OCI-LY7 (cell line): ENCODE measurements at regions not wholly inside any gene's neighbourhood (a gene's known extent, or its start where the extent isn't known, plus 50 kb on each side); places are given as distances from the start of the nearest gene placed in this dataset.

ENCODE experiments used
- BruUV-seq: library from RNA; stranded (reverse); fragments of 400-500 nt; replicated peaks from 2 replicates; lab custom pipeline; 2021; lab: Mats Ljungman, UMichigan
- CTCF ChIA-PET: fragments of 300-600 bp; sonication (Branson Sonifier 250); formaldehyde crosslinking; loops from one replicate; lab custom pipeline; 2022; ENCODE audit warnings: antibody characterized with exemption; ENCODE audit not compliant: unreplicated experiment; lab: Charles Lee
- POLR2A ChIA-PET: fragments of 300-600 bp; sonication (Branson Sonifier 250); formaldehyde crosslinking; loops from one replicate; lab custom pipeline; 2022; ENCODE audit warnings: antibody characterized with exemption; lab: Charles Lee
- DNase-seq: peaks from one replicate; pipeline ENCODE4 v3.0.0-alpha.2; 2015; ENCODE audit warnings: low spot score
- H2AFZ ChIP-seq: fragments of 200-600 bp; sonication (generic), shearing (Covaris generic); 2 replicates; pipeline ENCODE4 v1.6.1; 2014; ENCODE audit warnings: mild to moderate bottlenecking, antibody characterized with exemption, low read length, moderate library complexity
- H3K27ac ChIP-seq: fragments of 200-600 bp; sonication (generic); 2 replicates; pipeline ENCODE4 v1.5.1; 2014; ENCODE audit warnings: mixed run types, low read depth, mild to moderate bottlenecking, moderate library complexity, low read length, inconsistent platforms; ENCODE audit not compliant: poor library complexity, severe bottlenecking
- H3K36me3 ChIP-seq: fragments of 200-600 bp; sonication (generic); 2 replicates; pipeline ENCODE4 v1.6.1; 2014; ENCODE audit warnings: mild to moderate bottlenecking, antibody characterized with exemption, low read length, moderate library complexity, mixed read lengths; ENCODE audit not compliant: insufficient read depth
- H3K4me1 ChIP-seq: fragments of 200-600 bp; sonication (generic); 2 replicates; pipeline ENCODE4 v1.5.1; 2014; ENCODE audit warnings: mild to moderate bottlenecking, low read length; ENCODE audit not compliant: insufficient read depth, poor library complexity, severe bottlenecking
- H3K4me2 ChIP-seq: fragments of 200-600 bp; sonication (generic); 2 replicates; pipeline ENCODE4 v1.6.1; 2014; ENCODE audit warnings: mild to moderate bottlenecking, low read length
- H3K4me3 ChIP-seq: fragments of 200-600 bp; sonication (generic); 2 replicates; pipeline ENCODE4 v1.5.1; 2014; ENCODE audit warnings: mild to moderate bottlenecking, low read depth, low read length; ENCODE audit not compliant: poor library complexity, severe bottlenecking
- H3K79me2 ChIP-seq: fragments of 200-600 bp; sonication (generic); 2 replicates; pipeline ENCODE4 v1.6.1; 2016; ENCODE audit warnings: low read depth, mild to moderate bottlenecking, low read length, moderate library complexity, mixed read lengths; ENCODE audit not compliant: insufficient read depth
- H3K9me2 ChIP-seq: fragments of 200-600 bp; sonication (generic); 2 replicates; pipeline ENCODE4 v1.6.1; 2016; ENCODE audit warnings: mild to moderate bottlenecking, low read length, mixed read lengths; ENCODE audit not compliant: insufficient read depth
- H3K9me3 ChIP-seq: fragments of 200-600 bp; sonication (generic); 2 replicates; pipeline ENCODE4 v1.6.1; 2014; ENCODE audit warnings: mild to moderate bottlenecking, mixed run types, low read length, mixed read lengths
- H4K20me1 ChIP-seq: fragments of 200-600 bp; sonication (generic); 2 replicates; pipeline ENCODE4 v1.6.1; 2014; ENCODE audit warnings: mild to moderate bottlenecking, antibody characterized with exemption, low read length, moderate library complexity, mixed read lengths; ENCODE audit not compliant: insufficient read depth
- EZH2phosphoT487 ChIP-seq: fragments of 200-600 bp; sonication (generic); IDR thresholded peaks from 2 replicates; pipeline ENCODE4 v1.6.1; 2018; ENCODE audit warnings: low read depth, borderline replicate concordance, mild to moderate bottlenecking, mixed run types, antibody characterized with exemption, low read length, moderate library complexity, mixed read lengths
- intact Hi-C: fragments of 100-400 bp; cut with micrococcal nuclease; formaldehyde crosslinking; loops from one replicate; pipeline ENCODE4 v1.10.0; 2022; ENCODE audit not compliant: unreplicated experiment
- TF ChIP-seq, protein P1 (sequence below): fragments of 200-600 bp; sonication (generic); conservative IDR thresholded peaks from 2 replicates; pipeline ENCODE4 v1.5.1; 2014; ENCODE audit warnings: mild to moderate bottlenecking, antibody characterized with exemption, low read length, moderate library complexity, mixed read lengths

DNA sequence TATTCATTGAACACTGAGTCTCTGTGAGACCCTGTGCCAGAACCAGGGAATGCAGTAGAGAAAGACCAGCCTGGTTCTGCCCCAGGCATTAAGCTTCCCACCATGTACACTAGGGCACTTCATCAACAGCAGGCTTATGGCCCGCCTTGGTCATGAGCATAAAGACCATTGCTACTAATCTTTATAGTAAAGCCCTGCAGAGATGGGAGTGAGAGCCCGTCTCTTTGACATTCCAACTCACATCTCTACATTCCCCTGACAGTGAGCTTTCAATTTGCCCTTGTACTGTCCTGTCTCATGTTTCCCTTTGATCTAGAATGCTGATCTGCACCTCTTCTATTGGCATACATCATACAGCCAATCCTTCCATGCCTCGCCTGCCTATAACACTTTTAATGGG lies 211.8 kb upstream of the ARL4C start:
- H3K79me2 ChIP-seq = no peaks in the 10 kb centered on the region
- no peak overlapping the region for H2AFZ ChIP-seq
- no peaks in the 10 kb centered on the region for H3K9me2 ChIP-seq
- H3K4me3 ChIP-seq = no peak overlapping the region
- no peaks in the 10 kb centered on the region for H3K9me3 ChIP-seq
- no TSS peak for BruUV-seq
- no peak overlapping the region for H3K27ac ChIP-seq
- H3K36me3 ChIP-seq = no peaks in the 10 kb centered on the region
- CTCF ChIA-PET = no interaction called here
- no peak for DNase-seq
- no peak overlapping the region for H3K4me2 ChIP-seq
- H4K20me1 ChIP-seq = no peaks in the 10 kb centered on the region
- POLR2A ChIA-PET = no interaction called here
- intact Hi-C loops = no loop called here
- TF ChIP-seq, protein P1, sequence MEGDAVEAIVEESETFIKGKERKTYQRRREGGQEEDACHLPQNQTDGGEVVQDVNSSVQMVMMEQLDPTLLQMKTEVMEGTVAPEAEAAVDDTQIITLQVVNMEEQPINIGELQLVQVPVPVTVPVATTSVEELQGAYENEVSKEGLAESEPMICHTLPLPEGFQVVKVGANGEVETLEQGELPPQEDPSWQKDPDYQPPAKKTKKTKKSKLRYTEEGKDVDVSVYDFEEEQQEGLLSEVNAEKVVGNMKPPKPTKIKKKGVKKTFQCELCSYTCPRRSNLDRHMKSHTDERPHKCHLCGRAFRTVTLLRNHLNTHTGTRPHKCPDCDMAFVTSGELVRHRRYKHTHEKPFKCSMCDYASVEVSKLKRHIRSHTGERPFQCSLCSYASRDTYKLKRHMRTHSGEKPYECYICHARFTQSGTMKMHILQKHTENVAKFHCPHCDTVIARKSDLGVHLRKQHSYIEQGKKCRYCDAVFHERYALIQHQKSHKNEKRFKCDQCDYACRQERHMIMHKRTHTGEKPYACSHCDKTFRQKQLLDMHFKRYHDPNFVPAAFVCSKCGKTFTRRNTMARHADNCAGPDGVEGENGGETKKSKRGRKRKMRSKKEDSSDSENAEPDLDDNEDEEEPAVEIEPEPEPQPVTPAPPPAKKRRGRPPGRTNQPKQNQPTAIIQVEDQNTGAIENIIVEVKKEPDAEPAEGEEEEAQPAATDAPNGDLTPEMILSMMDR = no peak
- TF ChIP-seq EZH2phosphoT487 = no peak
- no peaks in the 10 kb centered on the region for H3K4me1 ChIP-seq

DNA sequence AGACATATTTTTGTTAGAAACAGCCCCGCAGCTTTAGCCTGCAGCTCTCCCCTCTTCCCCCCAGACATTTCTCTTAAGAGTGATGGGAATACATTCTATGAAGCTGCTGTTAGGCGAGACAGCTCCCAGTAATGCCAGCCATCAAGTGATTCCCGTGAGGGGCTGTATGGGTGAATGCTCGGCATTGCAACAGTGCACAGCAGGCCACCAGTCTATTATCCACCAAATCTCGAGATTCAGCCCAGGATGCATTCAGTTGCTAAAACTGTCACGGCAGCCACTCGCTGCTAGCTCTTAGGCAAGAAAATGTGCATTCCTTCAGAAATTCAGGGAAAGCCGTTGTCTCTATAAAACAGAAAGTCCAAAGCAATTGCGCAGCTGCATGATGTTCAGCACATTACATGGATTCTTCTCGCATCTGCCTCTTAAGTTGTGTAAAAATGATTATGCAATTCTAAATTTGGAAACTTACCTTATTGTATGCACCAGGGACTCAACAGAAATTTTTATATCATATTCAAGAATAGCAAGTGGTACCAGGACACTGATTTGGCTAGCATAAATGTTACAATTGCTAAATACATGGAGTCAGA lies 211.3 kb upstream of the ARL4C start:
- Histone ChIP-seq H3K9me3 (no peaks in the 10 kb centered on the region), H4K20me1 (no peaks in the 10 kb centered on the region), H3K4me1 (no peaks in the 10 kb centered on the region), H3K9me2 (no peaks in the 10 kb centered on the region), H3K79me2 (no peaks in the 10 kb centered on the region), H3K27ac (no peak overlapping the region), H2AFZ (no peak overlapping the region), H3K4me3 (no peak overlapping the region), H3K36me3 (no peaks in the 10 kb centered on the region), H3K4me2 (no peak overlapping the region)
- no peak for TF ChIP-seq EZH2phosphoT487
- TF ChIP-seq, protein P1 = no peak
- BruUV-seq = no TSS peak
- ChIA-PET CTCF (no interaction called here), POLR2A (no interaction called here)
- DNase-seq = no peak
- intact Hi-C loops = no loop called here

GRCh38 chr2:234706086-234706485 lies 209.2 kb upstream of the ARL4C start:
- no peaks in the 10 kb centered on the region for H3K9me2 ChIP-seq
- BruUV-seq = no TSS peak
- CTCF ChIA-PET = no interaction called here

More at GRCh38 chr2:234706086-234706485, 209.2 kb upstream of the ARL4C start:
- Histone ChIP-seq H3K79me2 (no peaks in the 10 kb centered on the region), H3K27ac (no peak overlapping the region), H4K20me1 (no peaks in the 10 kb centered on the region), H2AFZ (no peak overlapping the region), H3K9me3 (no peaks in the 10 kb centered on the region), H3K4me2 (no peak overlapping the region), H3K4me3 (no peak overlapping the region), H3K4me1 (no peaks in the 10 kb centered on the region), H3K36me3 (no peaks in the 10 kb centered on the region)
- POLR2A ChIA-PET = no interaction called here
- intact Hi-C loops = no loop called here
- no peak for TF ChIP-seq EZH2phosphoT487
- TF ChIP-seq, protein P1 = no peak
- DNase-seq = no peak
